ENCODE measurements at regions not wholly inside any gene's neighbourhood (a gene's known extent, or its start where the extent isn't known, plus 50 kb on each side); places are given as distances from the start of the nearest gene placed in this dataset.
"Not testable (repeated sequence)": the region's sequence is repeated elsewhere in the genome, so short reads cannot be mapped to it uniquely, and the experiment has no call there.

DNA sequence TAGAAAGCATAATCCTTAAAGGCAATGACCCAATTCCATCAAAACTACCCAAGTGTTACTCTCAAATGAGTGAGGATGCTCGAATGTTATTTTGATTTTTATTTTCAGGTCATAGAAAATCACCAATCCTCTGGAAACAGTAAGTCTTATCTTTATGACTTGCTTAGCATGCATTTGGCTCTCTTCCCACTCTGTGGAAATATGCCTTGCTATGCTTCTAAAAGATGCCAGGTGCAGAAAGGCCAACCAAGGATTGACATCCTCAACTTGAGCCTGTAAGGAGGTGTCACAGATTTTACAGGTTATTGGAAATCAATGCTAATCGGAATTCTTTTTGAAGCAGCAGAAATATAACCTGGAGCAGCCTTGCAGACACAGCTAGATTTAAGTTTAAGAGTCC, 543.9 kb upstream of the LINC00305 start:
- no peak for TF ChIP-seq CTCF (IDR thresholded peaks at IDR 0.05; ENCODE audit: low read depth, low read length, missing control alignments)
- no peak for DNase-seq (ENCODE audit: extremely low read depth, low read depth)
- no peak overlapping the region for H3K4me3 ChIP-seq (replicated peaks; ENCODE audit: low read depth, low read length)

DNA sequence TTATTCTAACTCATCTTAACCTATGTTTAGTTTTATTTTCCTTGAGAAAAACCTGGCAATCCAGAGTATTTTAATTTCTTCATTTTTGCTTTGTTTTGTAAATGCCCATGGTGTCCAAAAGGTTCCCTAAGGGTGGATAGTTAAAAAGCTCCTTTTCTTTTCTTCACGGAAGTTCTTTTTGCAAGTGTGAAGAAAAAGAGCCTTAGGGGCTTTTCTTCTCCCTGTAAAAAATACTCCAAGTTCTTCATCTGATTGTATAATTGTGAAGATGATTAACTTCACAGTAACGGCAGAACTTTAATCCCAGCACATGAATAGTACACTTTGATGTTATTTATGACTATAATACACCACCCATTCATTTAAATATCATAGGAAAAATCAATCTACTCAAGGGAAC, 530.2 kb upstream of the LINC00305 start:
- no peak for TF ChIP-seq CTCF (IDR thresholded peaks at IDR 0.05; ENCODE audit: low read depth, low read length, missing control alignments)
- no peak overlapping the region for H3K4me3 ChIP-seq (replicated peaks; ENCODE audit: low read depth, low read length)
- no peak for DNase-seq (ENCODE audit: extremely low read depth, low read depth)

- H3K4me3 ChIP-seq (replicated peaks; ENCODE audit: low read depth, low read length) = no peak overlapping the region
- TF ChIP-seq CTCF (IDR thresholded peaks at IDR 0.05; ENCODE audit: low read depth, low read length, missing control alignments) = no peak
- DNase-seq (ENCODE audit: extremely low read depth, low read depth) = no peak
Measured at GRCh38 chr18:64678048-64678447, 529.2 kb upstream of the LINC00305 start.

GRCh38 chr18:64674694-64675093, 525.8 kb upstream of the LINC00305 start:
- no peak overlapping the region for H3K4me3 ChIP-seq (replicated peaks; ENCODE audit: low read depth, low read length)
- no peak for DNase-seq (ENCODE audit: extremely low read depth, low read depth)
- no peak for TF ChIP-seq CTCF (IDR thresholded peaks at IDR 0.05; ENCODE audit: low read depth, low read length, missing control alignments)

DNA sequence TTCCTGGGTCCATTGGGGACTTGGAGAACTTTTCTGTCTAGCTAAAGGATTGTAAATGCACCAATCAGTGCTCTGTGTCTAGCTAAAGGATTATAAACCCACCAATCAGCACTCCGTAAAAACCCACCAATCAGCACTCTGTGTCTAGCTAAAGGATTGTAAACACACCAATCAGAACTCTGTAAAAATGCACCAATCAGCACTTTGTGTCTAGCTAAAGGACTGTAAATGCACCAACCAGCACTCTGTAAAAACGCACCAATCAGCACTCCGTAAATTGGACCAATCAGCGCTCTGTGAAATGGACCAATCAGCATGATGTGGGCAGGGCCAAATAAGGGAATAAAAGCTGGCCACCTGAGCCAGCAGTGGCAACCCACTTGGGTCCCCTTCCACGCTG, 522.4 kb upstream of the LINC00305 start:
- DNase-seq (ENCODE audit: extremely low read depth, low read depth); H3K4me3 ChIP-seq (replicated peaks; ENCODE audit: low read depth, low read length): not testable (repeated sequence)

DNA sequence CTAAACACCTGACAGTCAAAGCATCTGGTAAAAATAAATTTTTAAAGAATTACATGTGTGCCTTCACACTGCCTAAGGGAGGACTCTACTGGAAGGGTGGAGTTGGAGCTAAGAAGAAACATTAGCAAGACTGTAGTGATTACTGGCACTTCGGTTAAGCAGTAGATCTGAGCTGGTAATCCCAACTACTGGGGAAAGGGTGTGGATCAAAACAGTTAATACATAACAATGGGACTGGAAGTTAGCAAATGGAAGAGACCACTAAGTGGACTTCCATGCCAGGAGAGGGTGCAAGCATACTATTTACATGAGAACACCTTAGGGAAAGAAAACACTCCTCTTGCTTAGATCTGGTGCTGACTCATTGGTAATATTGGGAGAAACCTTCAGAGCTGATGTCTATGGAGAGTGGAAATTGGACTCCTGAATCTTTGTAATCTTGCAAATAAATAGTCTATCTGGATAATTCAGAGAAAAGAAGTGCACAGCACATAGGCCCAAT, 519.6 kb upstream of the LINC00305 start:
- DNase-seq (ENCODE audit: extremely low read depth, low read depth) = no peak
- no peak overlapping the region for H3K4me3 ChIP-seq (replicated peaks; ENCODE audit: low read depth, low read length)
- no peak for TF ChIP-seq CTCF (IDR thresholded peaks at IDR 0.05; ENCODE audit: low read depth, low read length, missing control alignments)

DNA sequence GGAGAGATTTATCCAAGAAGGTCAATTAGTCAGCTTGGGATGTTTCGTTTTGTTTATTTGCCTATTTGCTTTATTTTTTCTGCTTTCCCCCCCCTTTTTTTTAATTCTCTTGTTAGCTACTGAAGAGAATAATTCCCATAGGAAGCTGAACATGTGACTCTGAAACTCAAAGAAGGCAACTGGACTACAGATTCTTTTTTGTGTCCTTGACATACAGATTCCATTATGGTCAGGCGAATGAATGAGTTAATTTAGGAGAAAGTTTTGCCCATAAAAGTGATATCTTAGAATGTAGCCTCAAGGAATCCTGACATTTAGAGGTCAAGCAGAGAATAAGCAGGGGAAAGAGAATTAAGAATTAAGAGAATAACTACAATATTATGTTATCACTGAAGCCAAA, 514.2 kb upstream of the LINC00305 start:
- TF ChIP-seq CTCF (IDR thresholded peaks at IDR 0.05; ENCODE audit: low read depth, low read length, missing control alignments) = no peak
- no peak overlapping the region for H3K4me3 ChIP-seq (replicated peaks; ENCODE audit: low read depth, low read length)
- DNase-seq (ENCODE audit: extremely low read depth, low read depth) = no peak
